OCI-LY1 (cell line): ENCODE measurements at regions not wholly inside any gene's neighbourhood (a gene's known extent, or its start where the extent isn't known, plus 50 kb on each side); places are given as distances from the start of the nearest gene placed in this dataset.

Source experiments
- H2AFZ ChIP-seq: fragments of 200-600 bp; sonication (generic), shearing (Covaris generic); 2 replicates; pipeline ENCODE4 v1.6.0; 2014; ENCODE audit warnings: antibody characterized with exemption, mild to moderate bottlenecking, low read length
- H3F3A ChIP-seq: fragments of 200-600 bp; sonication (generic), shearing (Covaris generic); 2 replicates; pipeline ENCODE4 v1.6.0; 2014; ENCODE audit warnings: mild to moderate bottlenecking, antibody characterized with exemption, low read length, moderate library complexity; ENCODE audit not compliant: insufficient read depth
- H3K27ac ChIP-seq: fragments of 200-600 bp; sonication (generic); 2 replicates; pipeline ENCODE4 v1.5.1; 2014; ENCODE audit warnings: low read length, mixed run types, mild to moderate bottlenecking, low read depth; ENCODE audit not compliant: poor library complexity, severe bottlenecking
- H3K27me3 ChIP-seq: fragments of 200-600 bp; sonication (generic); 2 replicates; pipeline ENCODE4 v1.6.0; 2014; ENCODE audit warnings: antibody characterized with exemption, mild to moderate bottlenecking, low read length, moderate library complexity; ENCODE audit not compliant: insufficient read depth
- H3K36me3 ChIP-seq: fragments of 200-600 bp; sonication (generic); 2 replicates; pipeline ENCODE4 v1.6.1; 2014; ENCODE audit warnings: mild to moderate bottlenecking, antibody characterized with exemption, low read length, moderate library complexity, mixed read lengths; ENCODE audit not compliant: insufficient read depth
- H3K4me1 ChIP-seq: fragments of 200-600 bp; sonication (generic); 2 replicates; pipeline ENCODE4 v1.5.1; 2014; ENCODE audit warnings: mild to moderate bottlenecking, low read length, moderate library complexity; ENCODE audit not compliant: insufficient read depth, severe bottlenecking
- H3K4me2 ChIP-seq: fragments of 200-600 bp; sonication (generic), shearing (Covaris generic); 2 replicates; pipeline ENCODE4 v1.6.1; 2014; ENCODE audit warnings: low read length
- H3K4me3 ChIP-seq: fragments of 200-600 bp; sonication (generic); 2 replicates; pipeline ENCODE4 v1.5.1; 2014; ENCODE audit warnings: low read length, low read depth, mild to moderate bottlenecking, mixed read lengths; ENCODE audit not compliant: poor library complexity, severe bottlenecking
- H3K79me2 ChIP-seq: fragments of 200-600 bp; shearing (Covaris generic); 2 replicates; pipeline ENCODE4 v1.6.1; 2016; ENCODE audit warnings: mixed run types, low read length, mixed read lengths; ENCODE audit not compliant: insufficient read depth
- H3K9ac ChIP-seq: fragments of 200-600 bp; sonication (generic), shearing (Covaris generic); 2 replicates; pipeline ENCODE4 v1.6.1; 2014; ENCODE audit warnings: mild to moderate bottlenecking, low read length, mixed read lengths
- H3K9me2 ChIP-seq: fragments of 200-600 bp; sonication (generic), shearing (Covaris generic); 2 replicates; pipeline ENCODE4 v1.6.1; 2014; ENCODE audit warnings: low read depth, mild to moderate bottlenecking, low read length, mixed read lengths
- H3K9me3 ChIP-seq: fragments of 200-600 bp; shearing (Covaris generic); 2 replicates; pipeline ENCODE4 v1.6.1; 2014; ENCODE audit warnings: low read length, mixed read lengths
- H4K20me1 ChIP-seq: fragments of 200-600 bp; sonication (generic), shearing (Covaris generic); 2 replicates; pipeline ENCODE4 v1.6.0; 2016; ENCODE audit warnings: mild to moderate bottlenecking, low read length; ENCODE audit not compliant: insufficient read depth
- EZH2 ChIP-seq: fragments of 200-600 bp; sonication (generic), shearing (Covaris generic); IDR thresholded peaks from 2 replicates; pipeline ENCODE4 v1.8.0; 2017; ENCODE audit warnings: borderline replicate concordance, mixed run types, mild to moderate bottlenecking, antibody characterized with exemption, low read length, moderate library complexity, mixed read lengths
- TF ChIP-seq, protein P1 (sequence below): fragments of 200-600 bp; sonication (generic), shearing (Covaris generic); IDR thresholded peaks from 2 replicates; pipeline ENCODE4 v1.5.1; 2017; ENCODE audit warnings: mild to moderate bottlenecking, antibody characterized with exemption, low read length, moderate library complexity, mixed read lengths

GRCh38 chr1:232459826-232460225 lies 170.1 kb downstream of the SIPA1L2 start:
- Histone ChIP-seq H3K27me3 (no peaks in the 10 kb centered on the region; the same call in 1 of the 2 replicates), H3K9ac (no peak overlapping the region), H3K79me2 (no peaks in the 10 kb centered on the region), H3K4me3 (no peak overlapping the region), H3F3A (no peaks in the 10 kb centered on the region), H3K9me2 (no peaks in the 10 kb centered on the region), H3K36me3 (no peaks in the 10 kb centered on the region), H4K20me1 (no peaks in the 10 kb centered on the region), H3K27ac (no peak overlapping the region), H2AFZ (no peak overlapping the region), H3K4me1 (no peaks in the 10 kb centered on the region), H3K9me3 (no peaks in the 10 kb centered on the region), H3K4me2 (no peak overlapping the region)
- no peak for TF ChIP-seq EZH2
- TF ChIP-seq, protein P1, sequence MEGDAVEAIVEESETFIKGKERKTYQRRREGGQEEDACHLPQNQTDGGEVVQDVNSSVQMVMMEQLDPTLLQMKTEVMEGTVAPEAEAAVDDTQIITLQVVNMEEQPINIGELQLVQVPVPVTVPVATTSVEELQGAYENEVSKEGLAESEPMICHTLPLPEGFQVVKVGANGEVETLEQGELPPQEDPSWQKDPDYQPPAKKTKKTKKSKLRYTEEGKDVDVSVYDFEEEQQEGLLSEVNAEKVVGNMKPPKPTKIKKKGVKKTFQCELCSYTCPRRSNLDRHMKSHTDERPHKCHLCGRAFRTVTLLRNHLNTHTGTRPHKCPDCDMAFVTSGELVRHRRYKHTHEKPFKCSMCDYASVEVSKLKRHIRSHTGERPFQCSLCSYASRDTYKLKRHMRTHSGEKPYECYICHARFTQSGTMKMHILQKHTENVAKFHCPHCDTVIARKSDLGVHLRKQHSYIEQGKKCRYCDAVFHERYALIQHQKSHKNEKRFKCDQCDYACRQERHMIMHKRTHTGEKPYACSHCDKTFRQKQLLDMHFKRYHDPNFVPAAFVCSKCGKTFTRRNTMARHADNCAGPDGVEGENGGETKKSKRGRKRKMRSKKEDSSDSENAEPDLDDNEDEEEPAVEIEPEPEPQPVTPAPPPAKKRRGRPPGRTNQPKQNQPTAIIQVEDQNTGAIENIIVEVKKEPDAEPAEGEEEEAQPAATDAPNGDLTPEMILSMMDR = no peak

- no peak overlapping the region for H3K27ac ChIP-seq
- H4K20me1 ChIP-seq = no peaks in the 10 kb centered on the region
- H3K27me3 ChIP-seq = no peaks in the 10 kb centered on the region
- H3K9me3 ChIP-seq = no peaks in the 10 kb centered on the region
- no peak overlapping the region for H3K9ac ChIP-seq
- no peaks in the 10 kb centered on the region for H3K36me3 ChIP-seq
- no peak overlapping the region for H2AFZ ChIP-seq
- H3K9me2 ChIP-seq = no peaks in the 10 kb centered on the region
- no peaks in the 10 kb centered on the region for H3K79me2 ChIP-seq
- H3K4me3 ChIP-seq = no peak overlapping the region
- no peak overlapping the region for H3K4me2 ChIP-seq
- TF ChIP-seq, protein P1 = no peak
- TF ChIP-seq EZH2 = no peak
- H3K4me1 ChIP-seq = no peaks in the 10 kb centered on the region
- H3F3A ChIP-seq = no peaks in the 10 kb centered on the region
Observed at GRCh38 chr1:232459087-232459486, 170.8 kb downstream of the SIPA1L2 start.

DNA sequence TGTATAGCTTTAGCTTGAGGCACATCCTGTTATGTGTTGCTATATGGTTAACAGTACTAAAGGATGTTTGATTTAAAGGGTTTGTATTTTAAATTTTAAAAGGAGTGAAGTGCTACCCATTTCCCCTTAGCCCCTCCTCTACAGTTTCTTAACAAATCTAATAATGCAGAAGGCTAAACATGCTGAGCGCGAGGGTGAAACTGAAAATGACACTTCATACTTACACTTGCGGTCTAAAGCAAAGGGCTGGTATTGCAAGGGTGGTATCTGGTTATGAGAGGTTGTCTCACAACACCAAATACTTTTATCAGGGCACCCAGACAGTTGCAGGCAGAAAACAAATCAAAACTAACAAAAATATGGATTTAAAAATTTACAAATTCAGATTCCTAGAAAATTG lies 172.3 kb downstream of the SIPA1L2 start:
- Histone ChIP-seq H3K9me3 (no peaks in the 10 kb centered on the region), H3K4me2 (no peak overlapping the region), H3K4me3 (no peak overlapping the region), H2AFZ (no peak overlapping the region), H3K79me2 (no peaks in the 10 kb centered on the region), H3K4me1 (no peaks in the 10 kb centered on the region), H3K9me2 (no peaks in the 10 kb centered on the region), H3K36me3 (no peaks in the 10 kb centered on the region), H3F3A (no peaks in the 10 kb centered on the region), H3K9ac (no peak overlapping the region), H3K27ac (no peak overlapping the region), H4K20me1 (no peaks in the 10 kb centered on the region), H3K27me3 (no peaks in the 10 kb centered on the region)
- TF ChIP-seq EZH2 = no peak
- TF ChIP-seq, protein P1 = no peak
